Ishikawa (cell line): ENCODE measurements at regions not wholly inside any gene's neighbourhood (a gene's known extent, or its start where the extent isn't known, plus 50 kb on each side); places are given as distances from the start of the nearest gene placed in this dataset.

Experiments
- CEBPB ChIP-seq: IDR thresholded peaks from 2 replicates; pipeline ENCODE4 v1.6.1; 2012
- CREB1 ChIP-seq: IDR thresholded peaks from 2 replicates; pipeline ENCODE4 v1.6.1; 2012; ENCODE audit warnings: low read depth
- EGR1 ChIP-seq: IDR thresholded peaks from 2 replicates; pipeline ENCODE4 v1.6.1; 2012
- EP300 ChIP-seq: IDR thresholded peaks from 2 replicates; pipeline ENCODE4 v1.6.1; 2012; ENCODE audit warnings: borderline replicate concordance
- FOXM1 ChIP-seq: IDR thresholded peaks from 2 replicates; pipeline ENCODE4 v1.6.1; 2012; ENCODE audit warnings: low read depth, borderline replicate concordance
- MAX ChIP-seq: IDR thresholded peaks from 2 replicates; pipeline ENCODE4 v1.6.1; 2012
- NFIC ChIP-seq: IDR thresholded peaks from 2 replicates; pipeline ENCODE4 v1.6.1; 2012
- RAD21 ChIP-seq: IDR thresholded peaks from 2 replicates; pipeline ENCODE4 v1.6.1; 2012; ENCODE audit warnings: low read depth
- TAF1 ChIP-seq: IDR thresholded peaks from 2 replicates; pipeline ENCODE4 v1.6.1; 2012; ENCODE audit warnings: low read depth, mild to moderate bottlenecking
- TCF12 ChIP-seq: IDR thresholded peaks from 2 replicates; pipeline ENCODE4 v1.6.1; 2012; ENCODE audit warnings: low read depth
- TEAD4 ChIP-seq: IDR thresholded peaks from 2 replicates; pipeline ENCODE4 v1.6.1; 2012
- YY1 ChIP-seq: IDR thresholded peaks from 2 replicates; pipeline ENCODE4 v1.6.1; 2012; ENCODE audit warnings: low read depth
- ZBTB7A ChIP-seq: IDR thresholded peaks from 2 replicates; pipeline ENCODE4 v1.6.1; 2012; ENCODE audit warnings: low read depth
- TF ChIP-seq, protein P1 (sequence below): IDR thresholded peaks from 2 replicates; pipeline ENCODE4 v1.6.1; 2012; ENCODE audit warnings: low read depth, mild to moderate bottlenecking
- TF ChIP-seq, protein P2 (sequence below): IDR thresholded peaks from 2 replicates; pipeline ENCODE4 v1.6.1; 2012

DNA sequence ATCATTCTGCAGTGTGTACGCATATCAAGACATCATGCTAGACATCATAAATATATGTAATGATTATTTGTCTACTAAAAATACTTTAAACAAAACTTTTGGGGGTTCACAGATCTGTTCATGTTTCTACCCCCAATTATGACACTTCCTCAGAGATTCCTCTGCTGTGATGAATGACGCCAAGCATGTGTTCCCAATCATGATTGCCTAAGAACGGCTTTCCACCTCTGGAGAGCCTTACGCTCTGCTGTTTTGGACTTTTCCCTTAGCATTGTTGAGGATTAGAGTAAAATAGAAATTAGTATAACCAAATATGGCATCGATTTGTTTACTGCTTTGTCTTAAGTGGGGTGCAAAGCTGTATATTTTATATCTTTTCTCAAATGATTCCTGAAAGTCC is 236.3 kb upstream of the IGFBP3 start:
- no peak for TF ChIP-seq TCF12
- TF ChIP-seq NFIC, result no peak
- TF ChIP-seq FOXM1, result no peak
- TF ChIP-seq, protein P1, sequence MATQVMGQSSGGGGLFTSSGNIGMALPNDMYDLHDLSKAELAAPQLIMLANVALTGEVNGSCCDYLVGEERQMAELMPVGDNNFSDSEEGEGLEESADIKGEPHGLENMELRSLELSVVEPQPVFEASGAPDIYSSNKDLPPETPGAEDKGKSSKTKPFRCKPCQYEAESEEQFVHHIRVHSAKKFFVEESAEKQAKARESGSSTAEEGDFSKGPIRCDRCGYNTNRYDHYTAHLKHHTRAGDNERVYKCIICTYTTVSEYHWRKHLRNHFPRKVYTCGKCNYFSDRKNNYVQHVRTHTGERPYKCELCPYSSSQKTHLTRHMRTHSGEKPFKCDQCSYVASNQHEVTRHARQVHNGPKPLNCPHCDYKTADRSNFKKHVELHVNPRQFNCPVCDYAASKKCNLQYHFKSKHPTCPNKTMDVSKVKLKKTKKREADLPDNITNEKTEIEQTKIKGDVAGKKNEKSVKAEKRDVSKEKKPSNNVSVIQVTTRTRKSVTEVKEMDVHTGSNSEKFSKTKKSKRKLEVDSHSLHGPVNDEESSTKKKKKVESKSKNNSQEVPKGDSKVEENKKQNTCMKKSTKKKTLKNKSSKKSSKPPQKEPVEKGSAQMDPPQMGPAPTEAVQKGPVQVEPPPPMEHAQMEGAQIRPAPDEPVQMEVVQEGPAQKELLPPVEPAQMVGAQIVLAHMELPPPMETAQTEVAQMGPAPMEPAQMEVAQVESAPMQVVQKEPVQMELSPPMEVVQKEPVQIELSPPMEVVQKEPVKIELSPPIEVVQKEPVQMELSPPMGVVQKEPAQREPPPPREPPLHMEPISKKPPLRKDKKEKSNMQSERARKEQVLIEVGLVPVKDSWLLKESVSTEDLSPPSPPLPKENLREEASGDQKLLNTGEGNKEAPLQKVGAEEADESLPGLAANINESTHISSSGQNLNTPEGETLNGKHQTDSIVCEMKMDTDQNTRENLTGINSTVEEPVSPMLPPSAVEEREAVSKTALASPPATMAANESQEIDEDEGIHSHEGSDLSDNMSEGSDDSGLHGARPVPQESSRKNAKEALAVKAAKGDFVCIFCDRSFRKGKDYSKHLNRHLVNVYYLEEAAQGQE, result no peak
- TF ChIP-seq ZBTB7A, result no peak
- no peak for TF ChIP-seq MAX
- TF ChIP-seq RAD21, result no peak
- TF ChIP-seq EGR1, result no peak
- TF ChIP-seq TEAD4, result no peak

GRCh38 chr7:46156853-46157252 is 235.8 kb upstream of the IGFBP3 start:
- TF ChIP-seq YY1, result no peak
- TF ChIP-seq RAD21, result no peak
- TF ChIP-seq, protein P2, sequence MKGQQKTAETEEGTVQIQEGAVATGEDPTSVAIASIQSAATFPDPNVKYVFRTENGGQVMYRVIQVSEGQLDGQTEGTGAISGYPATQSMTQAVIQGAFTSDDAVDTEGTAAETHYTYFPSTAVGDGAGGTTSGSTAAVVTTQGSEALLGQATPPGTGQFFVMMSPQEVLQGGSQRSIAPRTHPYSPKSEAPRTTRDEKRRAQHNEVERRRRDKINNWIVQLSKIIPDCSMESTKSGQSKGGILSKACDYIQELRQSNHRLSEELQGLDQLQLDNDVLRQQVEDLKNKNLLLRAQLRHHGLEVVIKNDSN, result no peak
- TF ChIP-seq TEAD4, result no peak
- TF ChIP-seq TCF12, result no peak
- TF ChIP-seq EP300, result no peak
- TF ChIP-seq EGR1, result no peak
- TF ChIP-seq TAF1, result no peak
- TF ChIP-seq MAX, result no peak
- no peak for TF ChIP-seq FOXM1

- TF ChIP-seq ZBTB7A (no peak), TCF12 (no peak), TAF1 (no peak), EP300 (no peak), EGR1 (no peak), NFIC (no peak), MAX (no peak), YY1 (no peak), RAD21 (no peak), CEBPB (no peak), TEAD4 (no peak), FOXM1 (no peak), CREB1 (no peak)
- TF ChIP-seq, protein P1, result no peak
- TF ChIP-seq, protein P2, result no peak
Observed at GRCh38 chr7:46156086-46156485, 235.0 kb upstream of the IGFBP3 start.

DNA sequence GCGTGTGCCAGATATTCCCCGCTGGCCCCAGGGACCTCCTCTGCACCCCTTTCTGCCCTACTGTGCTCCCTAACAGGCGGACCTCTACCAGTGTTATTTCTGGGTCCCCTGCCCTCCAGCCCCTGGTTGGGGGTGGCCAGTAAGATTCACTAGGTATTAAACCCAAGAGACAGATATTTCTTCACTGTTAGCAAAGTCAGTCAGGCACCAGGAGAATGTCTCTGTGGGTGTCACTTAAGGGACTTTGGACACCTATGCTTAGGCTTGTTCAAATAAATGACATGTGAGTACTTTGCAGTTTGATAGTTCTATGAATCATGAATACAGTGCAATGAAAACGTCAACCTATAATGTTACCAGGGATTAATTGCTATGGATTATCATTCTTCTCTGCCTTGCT is 234.3 kb upstream of the IGFBP3 start:
- TF ChIP-seq CEBPB (no peak), ZBTB7A (no peak), RAD21 (no peak)
- TF ChIP-seq, protein P2, result no peak

DNA sequence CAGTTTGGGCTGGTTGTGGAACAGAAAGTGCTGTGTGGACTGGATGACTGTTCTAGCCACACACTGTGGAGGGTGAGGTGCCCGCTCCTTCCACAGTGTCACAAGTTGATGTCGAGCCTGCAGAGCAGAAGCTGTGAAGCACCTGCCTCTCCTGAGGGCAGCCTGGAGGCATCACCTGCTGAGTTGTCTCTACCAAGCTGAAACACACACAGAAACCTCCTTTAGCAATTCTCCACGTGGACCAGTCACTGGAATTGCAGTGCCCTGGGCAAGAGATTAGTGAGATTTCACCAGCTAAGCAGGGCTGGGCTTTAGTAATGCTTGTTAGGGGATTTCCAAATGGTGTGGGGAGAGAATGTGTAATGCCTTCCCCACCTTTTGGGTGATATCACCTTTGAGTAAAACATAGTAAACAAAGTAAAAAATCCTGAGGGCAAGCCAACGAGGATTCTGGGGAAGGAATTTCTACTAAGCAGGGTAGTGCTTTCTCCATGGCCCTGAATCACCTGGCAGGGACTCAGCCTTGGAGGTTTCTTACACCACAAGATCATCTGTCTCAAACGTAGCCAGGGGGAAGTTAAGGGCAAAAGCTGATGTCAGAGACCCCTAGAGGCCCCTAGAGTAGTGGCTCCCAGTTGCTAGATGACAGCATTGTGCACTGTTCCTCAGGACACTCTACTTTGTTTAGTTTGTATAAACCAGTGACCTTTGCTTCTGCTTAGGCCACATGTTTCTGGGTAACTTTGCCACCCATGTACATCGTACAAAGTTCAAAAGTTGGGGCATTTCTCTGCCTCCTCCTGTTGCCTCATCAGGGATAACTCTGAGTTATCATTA is 233.1 kb upstream of the IGFBP3 start:
- TF ChIP-seq EP300, result no peak
- TF ChIP-seq MAX, result no peak
- TF ChIP-seq CREB1, result no peak
- TF ChIP-seq YY1, result no peak
- no peak for TF ChIP-seq TEAD4
- no peak for TF ChIP-seq TCF12
- TF ChIP-seq FOXM1, result no peak
- TF ChIP-seq, protein P1, result no peak
- no peak for TF ChIP-seq CEBPB
- TF ChIP-seq RAD21, result no peak
